ENCODE measurements at regions not wholly inside any gene's neighbourhood (a gene's known extent, or its start where the extent isn't known, plus 50 kb on each side); places are given as distances from the start of the nearest gene placed in this dataset.

DNA sequence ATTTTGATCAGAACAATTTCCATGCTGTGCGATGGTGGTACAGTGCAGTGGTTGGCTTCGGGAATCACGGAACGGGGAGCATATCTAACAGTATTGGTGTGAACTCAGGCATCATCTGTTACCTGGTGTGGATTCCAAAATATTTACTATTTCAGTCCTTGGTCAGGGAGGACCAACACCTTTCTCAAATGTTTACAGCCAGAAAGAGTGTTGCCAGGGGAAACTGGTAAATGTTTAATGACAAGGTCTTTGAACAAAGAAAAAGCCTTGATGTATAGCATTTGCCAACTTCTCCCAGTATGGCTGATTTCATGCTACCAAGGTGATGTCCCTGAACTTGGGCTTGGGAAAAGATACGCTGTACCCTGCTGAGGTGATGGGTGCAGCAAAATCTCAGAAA, 145.6 kb upstream of the POC5 start:
- no peak for TF ChIP-seq CTCF (IDR thresholded peaks at IDR 0.05 in 2 of 3, conservative IDR thresholded peaks at IDR 0.05 in 1 of 3; ENCODE audit: control insufficient read depth in 2 of 3, extremely low read depth in 1 of 3, insufficient read depth in 1 of 3, low read depth in 3 of 3, low read length in 3 of 3)
- TF ChIP-seq ZNF217 (IDR thresholded peaks at IDR 0.05) = no peak
- TF ChIP-seq ATF2 (IDR thresholded peaks at IDR 0.05; ENCODE audit: low read length) = no peak
- TF ChIP-seq, protein P1, sequence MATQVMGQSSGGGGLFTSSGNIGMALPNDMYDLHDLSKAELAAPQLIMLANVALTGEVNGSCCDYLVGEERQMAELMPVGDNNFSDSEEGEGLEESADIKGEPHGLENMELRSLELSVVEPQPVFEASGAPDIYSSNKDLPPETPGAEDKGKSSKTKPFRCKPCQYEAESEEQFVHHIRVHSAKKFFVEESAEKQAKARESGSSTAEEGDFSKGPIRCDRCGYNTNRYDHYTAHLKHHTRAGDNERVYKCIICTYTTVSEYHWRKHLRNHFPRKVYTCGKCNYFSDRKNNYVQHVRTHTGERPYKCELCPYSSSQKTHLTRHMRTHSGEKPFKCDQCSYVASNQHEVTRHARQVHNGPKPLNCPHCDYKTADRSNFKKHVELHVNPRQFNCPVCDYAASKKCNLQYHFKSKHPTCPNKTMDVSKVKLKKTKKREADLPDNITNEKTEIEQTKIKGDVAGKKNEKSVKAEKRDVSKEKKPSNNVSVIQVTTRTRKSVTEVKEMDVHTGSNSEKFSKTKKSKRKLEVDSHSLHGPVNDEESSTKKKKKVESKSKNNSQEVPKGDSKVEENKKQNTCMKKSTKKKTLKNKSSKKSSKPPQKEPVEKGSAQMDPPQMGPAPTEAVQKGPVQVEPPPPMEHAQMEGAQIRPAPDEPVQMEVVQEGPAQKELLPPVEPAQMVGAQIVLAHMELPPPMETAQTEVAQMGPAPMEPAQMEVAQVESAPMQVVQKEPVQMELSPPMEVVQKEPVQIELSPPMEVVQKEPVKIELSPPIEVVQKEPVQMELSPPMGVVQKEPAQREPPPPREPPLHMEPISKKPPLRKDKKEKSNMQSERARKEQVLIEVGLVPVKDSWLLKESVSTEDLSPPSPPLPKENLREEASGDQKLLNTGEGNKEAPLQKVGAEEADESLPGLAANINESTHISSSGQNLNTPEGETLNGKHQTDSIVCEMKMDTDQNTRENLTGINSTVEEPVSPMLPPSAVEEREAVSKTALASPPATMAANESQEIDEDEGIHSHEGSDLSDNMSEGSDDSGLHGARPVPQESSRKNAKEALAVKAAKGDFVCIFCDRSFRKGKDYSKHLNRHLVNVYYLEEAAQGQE (IDR thresholded peaks at IDR 0.05; ENCODE audit: low read depth, low read length) = no peak
